GM18858 (cell line): ENCODE measurements at regions not wholly inside any gene's neighbourhood (a gene's known extent, or its start where the extent isn't known, plus 50 kb on each side); places are given as distances from the start of the nearest gene placed in this dataset.
A peak's percentile ranks its signal among the peaks of the same experiment; 100 is the strongest.

Experiments used
- ATAC-seq: cut with Tn5 transposase; IDR thresholded peaks from one replicate; pipeline ENCODE4 v1.9.1; 2021; ENCODE audit not compliant: unreplicated experiment

GRCh38 chr10:61319386-61320256 is 133.6 kb downstream of the TMEM26 start:
- no peak for ATAC-seq

GRCh38 chr10:61318429-61318828 is 134.8 kb downstream of the TMEM26 start:
- no peak for ATAC-seq

GRCh38 chr10:61317706-61318105 is 135.5 kb downstream of the TMEM26 start:
- ATAC-seq = no peak

DNA sequence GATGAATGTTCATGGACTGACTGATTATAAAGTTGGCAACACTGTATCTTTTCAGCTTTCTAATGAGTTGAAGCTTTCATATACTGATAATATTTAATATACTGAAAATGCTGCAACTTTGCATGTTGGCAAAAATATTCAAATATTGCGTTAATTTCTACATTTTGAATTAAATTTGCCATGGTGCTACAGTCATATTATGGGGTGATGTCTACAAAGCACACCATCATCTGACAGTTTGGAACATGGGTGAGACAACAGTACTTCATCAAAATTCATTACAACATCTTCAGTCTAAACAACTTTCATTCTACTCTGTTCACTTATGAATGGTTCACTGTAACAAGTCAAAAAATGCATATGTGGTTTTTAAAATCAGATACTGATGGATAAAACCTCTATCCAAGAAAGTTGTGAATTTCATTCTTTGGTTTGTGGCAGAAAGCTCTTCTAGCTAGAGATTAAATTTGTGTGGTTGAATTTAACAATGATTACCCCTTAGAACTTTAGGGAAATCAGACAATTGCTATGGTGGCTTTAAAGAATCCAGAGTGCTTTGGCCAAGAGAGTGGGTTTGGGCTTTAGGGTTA is 136.4 kb downstream of the TMEM26 start:
- ATAC-seq = no peak

DNA sequence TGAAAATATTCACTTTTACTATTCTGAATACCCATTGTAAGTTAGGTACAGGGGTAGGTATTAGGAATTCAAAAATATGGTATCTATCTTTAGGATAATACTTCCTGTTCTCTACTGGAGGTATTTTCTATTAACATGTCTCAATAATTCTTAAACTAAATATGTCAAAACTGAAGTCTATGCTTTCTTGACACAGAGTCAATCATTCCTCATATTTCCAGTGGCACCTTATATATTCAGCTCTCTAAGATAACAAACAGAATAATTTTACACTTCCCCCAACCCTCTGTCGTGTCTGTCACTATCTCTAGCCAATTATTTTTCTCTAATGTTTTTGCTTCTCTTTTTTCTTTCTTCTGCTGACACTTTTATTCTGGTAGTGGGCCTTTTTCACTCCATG is 138.9 kb downstream of the TMEM26 start:
- no peak for ATAC-seq

DNA sequence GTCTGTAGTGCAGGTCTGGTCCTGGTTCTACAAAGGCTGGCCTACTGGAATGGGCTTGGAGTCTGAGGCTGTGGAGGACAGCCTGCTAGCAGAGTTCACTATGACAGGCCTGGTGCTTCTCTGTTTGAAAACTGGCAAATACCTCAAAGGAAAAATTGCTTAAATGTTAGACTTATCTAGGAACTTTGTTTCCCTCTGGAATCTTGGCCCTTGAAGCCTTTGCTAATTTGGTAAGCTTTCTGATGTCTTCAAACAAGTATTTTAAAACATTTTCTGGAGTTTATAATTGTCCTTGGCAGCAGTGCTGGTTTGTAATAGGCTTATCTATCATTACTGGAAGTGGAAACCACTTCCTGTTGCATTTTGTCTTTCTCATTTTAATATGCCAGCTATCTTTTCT is 139.7 kb downstream of the TMEM26 start:
- no peak for ATAC-seq

- no peak for ATAC-seq
Observed at GRCh38 chr10:61304746-61305145, 148.4 kb downstream of the TMEM26 start.

DNA sequence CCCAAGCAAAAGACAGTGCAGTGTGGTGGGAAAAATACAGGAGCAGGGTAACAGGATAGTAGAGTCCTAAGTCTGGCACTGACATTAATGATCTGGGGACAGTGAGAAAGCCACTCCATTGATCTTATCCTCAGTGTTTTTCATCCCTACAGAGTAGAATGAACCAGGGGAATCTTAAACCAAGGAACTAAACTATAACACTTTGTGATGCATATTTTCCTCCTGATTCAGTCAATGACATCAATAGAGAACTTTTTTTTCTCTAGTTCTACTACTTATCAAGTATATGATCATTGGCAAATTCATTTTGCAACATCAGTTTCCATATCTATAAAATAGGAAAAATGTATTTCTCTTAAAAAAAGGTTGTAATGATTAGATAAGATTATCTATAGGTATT is 151.1 kb downstream of the TMEM26 start:
- no peak for ATAC-seq

- ATAC-seq = no peak
Observed at GRCh38 chr10:61301575-61301974, 151.6 kb downstream of the TMEM26 start.

DNA sequence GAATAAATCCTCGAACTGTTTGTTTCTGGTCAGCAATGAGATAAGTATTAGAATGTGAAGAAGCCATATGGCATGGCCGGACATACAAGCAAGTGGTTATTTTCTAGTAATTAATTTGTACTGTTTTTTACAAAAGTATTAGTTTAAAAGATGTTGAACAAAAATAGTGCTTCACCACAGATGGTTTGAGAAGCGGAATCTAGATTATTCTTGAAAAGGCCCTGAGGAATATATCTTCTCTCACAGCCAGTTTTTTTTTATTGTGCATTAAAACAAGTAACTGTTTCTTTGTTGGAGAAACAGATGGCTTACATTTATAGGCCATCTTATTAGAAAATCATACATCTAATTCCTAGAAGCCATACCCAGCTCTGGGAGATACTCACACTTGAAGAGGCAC is 153.3 kb downstream of the TMEM26 start:
- ATAC-seq = no peak

DNA sequence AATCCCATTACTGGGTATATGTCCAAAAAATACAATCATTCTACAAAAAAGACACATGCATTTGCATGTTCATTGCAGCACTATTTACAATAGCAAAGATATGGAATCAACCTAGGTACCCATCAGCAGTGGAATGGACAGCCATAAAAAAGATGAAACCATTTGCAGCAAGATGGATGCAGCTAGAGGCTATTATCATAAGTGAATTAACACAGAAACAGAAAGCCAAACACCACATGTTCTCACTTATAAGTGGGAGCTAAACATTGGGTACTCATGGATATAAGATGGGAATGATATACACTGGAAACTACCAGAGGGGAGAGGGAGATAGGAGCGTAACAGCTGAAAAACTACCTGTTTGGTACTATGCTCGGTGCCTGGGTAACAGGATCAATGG is 154.0 kb downstream of the TMEM26 start:
- no peak for ATAC-seq

- no peak for ATAC-seq
Observed at GRCh38 chr10:61298194-61298593, 155.0 kb downstream of the TMEM26 start.

- ATAC-seq = no peak
Observed at GRCh38 chr10:61296161-61296560, 157.0 kb downstream of the TMEM26 start.

- ATAC-seq = no peak
Observed at GRCh38 chr10:61294131-61294530, 159.1 kb downstream of the TMEM26 start.

DNA sequence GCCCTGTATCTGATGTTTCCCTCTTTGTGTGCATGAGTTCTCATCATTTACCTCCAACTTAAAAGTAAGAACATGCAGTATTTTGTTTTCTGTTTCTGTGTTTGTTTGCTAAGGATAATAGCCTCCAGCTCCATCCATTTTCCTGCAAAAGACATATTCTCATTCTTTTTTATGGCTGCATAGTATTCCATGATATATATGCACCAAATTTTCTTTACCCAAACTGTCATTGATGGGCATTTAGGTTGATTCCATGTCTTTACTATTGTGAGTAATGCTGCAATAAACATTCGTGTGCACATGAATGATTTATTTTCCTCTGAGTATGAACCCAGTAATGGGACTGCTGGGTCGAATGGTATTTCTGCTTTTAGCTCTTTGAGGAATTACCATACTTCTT is 163.4 kb downstream of the TMEM26 start:
- ATAC-seq = no peak

DNA sequence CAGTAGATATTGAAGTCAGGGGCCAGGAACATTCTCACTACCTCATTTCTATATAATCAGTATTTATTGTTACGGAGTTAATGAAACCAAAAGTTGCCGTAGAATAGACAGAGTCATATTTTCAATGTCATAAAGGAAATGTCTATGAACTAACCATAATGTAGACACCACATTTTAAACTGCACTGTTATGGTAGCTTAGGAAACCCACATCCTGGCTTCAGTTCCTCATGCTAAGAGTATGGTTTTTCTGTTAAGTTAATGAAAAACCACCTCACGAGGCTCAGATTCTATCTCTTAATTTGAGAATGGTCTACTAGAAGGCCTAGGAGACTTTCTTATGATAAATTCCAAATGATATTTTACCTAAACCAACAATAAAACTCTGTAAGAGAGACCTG is 166.5 kb downstream of the TMEM26 start:
- ATAC-seq = peak; percentile 100

DNA sequence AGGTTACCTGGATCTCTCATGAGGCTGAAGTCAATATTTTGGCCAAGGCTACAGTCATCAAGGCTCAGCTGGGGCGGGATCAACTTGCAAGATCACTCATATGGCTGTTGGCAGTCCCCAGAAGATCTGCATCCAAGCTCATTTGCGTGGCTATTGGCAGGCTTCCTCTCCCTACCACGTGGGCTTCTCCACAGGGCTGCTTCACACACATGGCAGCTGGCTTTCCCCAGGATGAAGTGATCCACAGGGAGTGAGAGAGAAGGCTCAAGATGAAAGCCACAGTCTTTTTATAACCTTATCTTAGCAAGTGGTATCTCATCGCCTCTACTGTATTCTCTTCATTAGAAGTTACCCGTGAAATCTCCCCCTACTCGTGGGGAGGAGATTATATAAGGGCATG is 167.4 kb downstream of the TMEM26 start:
- no peak for ATAC-seq

DNA sequence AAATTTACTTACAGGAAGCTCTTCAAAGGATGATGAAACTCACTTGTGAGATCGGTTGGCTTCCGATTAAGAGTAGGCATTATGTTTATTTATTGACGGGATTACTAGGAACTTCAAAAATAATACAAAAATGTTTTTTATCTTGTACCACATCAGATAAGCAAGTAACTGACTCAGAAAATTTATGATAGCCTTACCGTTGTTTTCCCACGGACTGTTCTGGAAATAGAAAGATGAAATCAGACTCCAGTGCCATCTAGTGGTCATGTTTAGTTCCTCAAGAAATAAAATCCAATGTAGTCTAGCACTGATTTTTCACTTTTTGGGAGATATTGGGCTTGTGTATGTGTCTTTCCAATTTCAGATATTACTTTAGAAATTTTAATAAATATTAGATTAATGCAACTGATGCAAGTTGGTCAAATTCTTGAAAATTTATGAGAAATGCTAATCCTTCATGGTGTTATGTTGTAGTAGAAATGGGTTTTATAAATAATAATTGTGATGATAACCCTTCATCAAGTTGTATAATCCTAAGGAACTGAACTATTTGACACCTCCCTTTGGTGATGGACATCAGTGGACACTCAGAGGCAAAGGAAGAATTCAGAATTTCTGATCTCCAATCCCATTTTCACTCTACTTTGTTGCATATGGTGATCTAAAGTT is 168.8 kb downstream of the TMEM26 start:
- no peak for ATAC-seq

- ATAC-seq = no peak
Observed at GRCh38 chr10:61283481-61284221, 169.5 kb downstream of the TMEM26 start.

DNA sequence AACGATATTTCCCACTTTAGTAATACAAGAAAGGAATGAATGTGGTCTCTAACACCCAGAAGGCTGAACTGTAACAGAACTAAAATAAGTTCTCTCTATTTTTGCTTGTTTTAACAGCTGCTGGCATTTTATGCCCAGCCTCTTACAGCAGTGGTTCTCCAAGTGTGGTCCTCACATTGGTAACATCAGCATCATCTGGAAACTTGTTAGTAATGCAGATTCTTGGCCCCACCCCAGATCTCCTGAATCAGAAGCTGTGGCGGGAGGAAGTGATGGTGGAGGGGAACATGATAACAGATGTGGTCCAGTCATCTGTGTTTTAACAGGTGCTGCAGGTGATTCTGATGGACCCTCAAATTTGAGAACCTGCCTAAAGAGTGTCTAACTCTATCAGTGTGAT is 170.1 kb downstream of the TMEM26 start:
- ATAC-seq = no peak

- ATAC-seq = no peak
Observed at GRCh38 chr10:61280303-61280702, 172.9 kb downstream of the TMEM26 start.
